Endothelial cell of umbilical vein (primary cell): ENCODE measurements at regions not wholly inside any gene's neighbourhood (a gene's known extent, or its start where the extent isn't known, plus 50 kb on each side); places are given as distances from the start of the nearest gene placed in this dataset.

Experiments used
- BruUV-seq: library from RNA; stranded (reverse); fragments of 400-500 nt; replicated peaks from 2 replicates; lab custom pipeline; 2021; lab: Mats Ljungman, UMichigan
- CTCF ChIA-PET: fragments of 300-600, 350-600 bp; sonication (Branson Sonifier 250); formaldehyde crosslinking; loops from one replicate; lab custom pipeline; 2021; ENCODE audit warnings: antibody characterized with exemption, inconsistent platforms; lab: Charles Lee
- POLR2A ChIA-PET: fragments of 300-600, 350-600 bp; sonication (Branson Sonifier 250); formaldehyde crosslinking; loops from one replicate; lab custom pipeline; 2021; ENCODE audit warnings: antibody characterized with exemption, inconsistent platforms; lab: Charles Lee
- DNase-seq: peaks from one replicate; pipeline ENCODE4 v3.0.0-alpha.2; 2011; ENCODE audit warnings: low read depth, low spot score
- FAIRE-seq: peaks from 2 replicates; lab custom pipeline; 2011; peaks lifted over from hg19 to GRCh38; lab: Jason Lieb, UNC
- H2AFZ ChIP-seq: 2 replicates; pipeline ENCODE4 v1.6.0; 2012; ENCODE audit warnings: low read depth, low read length, control low read depth, inconsistent platforms
- H3K27ac ChIP-seq: 2 replicates; pipeline ENCODE4 v1.5.1; 2011; ENCODE audit warnings: low read depth, mild to moderate bottlenecking, control low read depth, low read length, moderate library complexity; ENCODE audit not compliant: insufficient read depth
- H3K27me3 ChIP-seq, 2 experiments: 2 replicates each; pipeline versions ENCODE4 v1.6.0 to v1.6.1; 2011; ENCODE audit warnings: low read length in 2 of 2, mixed read lengths in 1 of 2; ENCODE audit not compliant: control insufficient read depth in 2 of 2, insufficient read depth in 2 of 2
- H3K36me3 ChIP-seq, 2 experiments: 2 replicates in 1 of 2; 3 replicates in 1 of 2; pipeline ENCODE4 v1.5.1; 2011; ENCODE audit warnings: low read length in 2 of 2, mild to moderate bottlenecking in 1 of 2, moderate library complexity in 1 of 2; ENCODE audit not compliant: control insufficient read depth in 2 of 2, insufficient read depth in 2 of 2; ENCODE audit errors: extremely low read depth in 1 of 2
- H3K4me1 ChIP-seq: 3 replicates; pipeline ENCODE4 v1.5.1; 2011; ENCODE audit warnings: mild to moderate bottlenecking, low read length; ENCODE audit not compliant: control insufficient read depth, insufficient read depth; ENCODE audit errors: extremely low read depth
- H3K4me2 ChIP-seq: 2 replicates; pipeline ENCODE4 v1.6.1; 2011; ENCODE audit warnings: low read length, control low read depth, mixed read lengths; ENCODE audit not compliant: insufficient read depth
- H3K4me3 ChIP-seq, 3 experiments: fragments of 200-600 bp in 1 of 3; sonication (generic), shearing (Covaris generic) in 1 of 3; replicated peaks in 1 of 3; 2 replicates each; pipeline ENCODE4 v1.5.1; 2011 to 2016; ENCODE audit warnings: control low read depth in 3 of 3, low read length in 3 of 3, mild to moderate bottlenecking in 2 of 3, inconsistent platforms in 1 of 3, low read depth in 1 of 3, moderate library complexity in 1 of 3; ENCODE audit not compliant: insufficient read depth in 1 of 3
- H3K79me2 ChIP-seq: 2 replicates; pipeline ENCODE4 v1.6.0; 2012; ENCODE audit warnings: low read length, inconsistent platforms; ENCODE audit not compliant: control insufficient read depth, insufficient read depth
- H3K9ac ChIP-seq: replicated peaks from 2 replicates; pipeline ENCODE3; 2011; ENCODE audit warnings: low read length, control low read depth; ENCODE audit not compliant: insufficient read depth; ENCODE audit errors: extremely low read depth
- H3K9me1 ChIP-seq: replicated peaks from 3 replicates; pipeline ENCODE4 v1.6.0; 2011; ENCODE audit warnings: mild to moderate bottlenecking, low read length; ENCODE audit not compliant: control insufficient read depth, insufficient read depth; ENCODE audit errors: extremely low read depth
- H3K9me3 ChIP-seq: replicated peaks from 2 replicates; pipeline ENCODE4 v1.5.1; 2012; ENCODE audit warnings: low read length, inconsistent platforms; ENCODE audit not compliant: control insufficient read depth, insufficient read depth
- H4K20me1 ChIP-seq: replicated peaks from 2 replicates; pipeline ENCODE3; 2011; ENCODE audit warnings: mild to moderate bottlenecking, low read length; ENCODE audit not compliant: control insufficient read depth, insufficient read depth; ENCODE audit errors: extremely low read depth
- CTCF ChIP-seq, 2 donors: IDR thresholded peaks; 1 replicate in 1 of 2; 2 replicates in 1 of 2; pipeline ENCODE4 v1.5.1; 2011; ENCODE audit warnings: low read length in 2 of 2, mild to moderate bottlenecking in 2 of 2, moderate library complexity in 2 of 2, control low read depth in 1 of 2, inconsistent platforms in 1 of 2, low read depth in 1 of 2; ENCODE audit not compliant: insufficient read depth in 1 of 2; ENCODE audit errors: extremely low read depth in 1 of 2
- EZH2 ChIP-seq: IDR thresholded peaks from 2 replicates; pipeline ENCODE4 v1.6.1; 2012; ENCODE audit warnings: borderline replicate concordance, low read depth, mild to moderate bottlenecking, moderate library complexity, low read length, inconsistent platforms; ENCODE audit not compliant: severe bottlenecking
- FOS ChIP-seq: IDR thresholded peaks from 2 replicates; pipeline ENCODE4 v1.6.1; 2011; ENCODE audit warnings: mild to moderate bottlenecking, low read length, moderate library complexity, borderline replicate concordance; ENCODE audit not compliant: insufficient read depth
- GATA2 ChIP-seq: IDR thresholded peaks from 2 replicates; pipeline ENCODE4 v1.7.0; 2011; ENCODE audit warnings: low read depth, mild to moderate bottlenecking, moderate library complexity, mixed read lengths, low read length; ENCODE audit not compliant: insufficient read length, insufficient read depth
- JUN ChIP-seq: IDR thresholded peaks from 2 replicates; pipeline ENCODE4 v1.6.1; 2011; ENCODE audit warnings: borderline replicate concordance, low read depth; ENCODE audit not compliant: insufficient read length, insufficient read depth
- MYC ChIP-seq: IDR thresholded peaks from one replicate; pipeline ENCODE4 v1.6.1; 2011; ENCODE audit warnings: mild to moderate bottlenecking, low read depth, low read length
- POLR2A ChIP-seq: IDR thresholded peaks from 2 replicates; pipeline ENCODE4 v1.6.1; 2012; ENCODE audit warnings: low read depth, mild to moderate bottlenecking, control low read depth, low read length
- POLR2AphosphoS5 ChIP-seq: IDR thresholded peaks from 2 replicates; pipeline ENCODE4 v1.6.1; 2012; ENCODE audit warnings: low read depth, mild to moderate bottlenecking, control low read depth, low read length, moderate library complexity; ENCODE audit not compliant: insufficient read depth
- dilution Hi-C: fragments of 300-500 bp; cut with MboI; formaldehyde crosslinking; loops from one replicate; pipeline ENCODE4 v1.15.0; 2019; ENCODE audit warnings: low sequenced_read_pairs; ENCODE audit not compliant: extremely low pct_ligation_motif_present
- intact Hi-C: fragments of 100-400 bp; cut with micrococcal nuclease; formaldehyde crosslinking; loops from one replicate; pipeline ENCODE4 v1.10.0; 2022
- TF ChIP-seq, protein P1 (sequence below): IDR thresholded peaks from 2 replicates; pipeline ENCODE4 v1.6.1; 2011; ENCODE audit not compliant: insufficient read depth, insufficient read length

DNA sequence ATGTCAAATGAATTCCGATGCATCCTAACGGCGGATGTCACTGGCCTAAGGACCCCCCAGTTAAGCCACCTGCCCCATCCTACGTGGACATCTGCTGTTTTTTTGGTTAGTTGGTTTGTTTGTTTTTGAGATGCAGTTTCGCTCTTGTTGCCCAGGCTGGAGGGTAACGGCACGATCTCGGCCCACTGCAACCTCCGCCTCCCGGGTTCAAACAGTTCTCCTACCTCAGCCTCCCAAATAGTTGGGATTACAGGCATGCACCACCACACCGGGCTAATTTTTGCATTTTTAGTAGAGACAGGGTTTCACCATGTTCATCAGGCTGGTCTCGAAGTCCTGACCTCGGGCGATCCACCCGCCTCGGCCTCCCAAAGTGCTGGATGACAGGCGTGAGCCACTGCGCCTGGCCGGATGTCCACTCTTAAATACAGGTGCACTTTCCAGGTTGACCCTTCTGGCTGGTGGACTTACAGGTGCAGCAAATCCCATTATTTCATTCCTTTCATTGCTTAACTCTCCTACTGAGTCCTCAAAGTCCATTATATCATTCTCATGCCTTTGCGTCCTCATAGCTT, 206.2 kb downstream of the CRLF2 start:
- Histone ChIP-seq H3K9me3 (no peaks in the 10 kb centered on the region), H3K4me3 (no peak overlapping the region), H3K36me3 (no peaks in the 10 kb centered on the region), H3K9ac (no peak overlapping the region), H4K20me1 (no peaks in the 10 kb centered on the region), H3K27ac (no peak overlapping the region), H3K27me3 (no peaks in the 10 kb centered on the region), H3K9me1 (no peaks in the 10 kb centered on the region), H2AFZ (no peak overlapping the region), H3K4me2 (no peak overlapping the region), H3K4me1 (no peaks in the 10 kb centered on the region), H3K79me2 (no peaks in the 10 kb centered on the region)
- BruUV-seq = no TSS peak
- intact Hi-C loops = no loop called here
- DNase-seq = no peak
- TF ChIP-seq POLR2A = no peak
- TF ChIP-seq, protein P1, sequence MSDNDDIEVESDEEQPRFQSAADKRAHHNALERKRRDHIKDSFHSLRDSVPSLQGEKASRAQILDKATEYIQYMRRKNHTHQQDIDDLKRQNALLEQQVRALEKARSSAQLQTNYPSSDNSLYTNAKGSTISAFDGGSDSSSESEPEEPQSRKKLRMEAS = no peak
- TF ChIP-seq POLR2AphosphoS5 = no peak
- no peak for TF ChIP-seq FOS
- no peak for TF ChIP-seq EZH2
- TF ChIP-seq JUN = no peak
- no peak for TF ChIP-seq CTCF (IDR thresholded peaks at IDR 0.05; ENCODE audit: extremely low read depth in 1 of 2, insufficient read depth in 1 of 2, low read depth in 1 of 2, low read length in 2 of 2)
- no peak for TF ChIP-seq GATA2
- TF ChIP-seq MYC = no peak
- FAIRE-seq = no peak
- POLR2A ChIA-PET = no interaction called here
- dilution Hi-C loops = no loop called here
- CTCF ChIA-PET = no interaction called here
